ENCODE measurements at regions not wholly inside any gene's neighbourhood (a gene's known extent, or its start where the extent isn't known, plus 50 kb on each side); places are given as distances from the start of the nearest gene placed in this dataset.
"Not testable (repeated sequence)": the region's sequence is repeated elsewhere in the genome, so short reads cannot be mapped to it uniquely, and the experiment has no call there.

DNA sequence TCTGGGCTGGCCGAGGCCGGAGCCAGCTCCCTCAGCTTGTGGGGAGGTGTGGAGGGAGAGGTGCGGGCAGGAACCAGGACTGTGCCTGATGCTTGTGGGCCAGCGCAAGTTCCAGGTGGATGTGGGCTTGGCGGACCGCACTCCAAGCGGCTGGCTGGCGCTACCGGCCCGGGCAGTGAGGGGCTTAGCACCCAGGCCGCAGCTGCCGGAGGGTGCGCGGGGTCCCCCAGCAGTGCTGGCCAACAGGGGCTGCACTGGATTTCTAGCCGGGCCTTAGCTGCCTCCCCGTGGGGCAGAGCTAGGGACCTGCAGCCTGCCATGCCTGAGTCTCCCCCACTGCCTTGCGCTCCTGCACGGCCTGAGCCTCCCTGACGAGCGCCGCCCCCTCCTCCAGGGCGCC is 242.8 kb downstream of the CCSER2 start:
- no peak for DNase-seq (ENCODE audit: low read depth in 2 of 2)

DNA sequence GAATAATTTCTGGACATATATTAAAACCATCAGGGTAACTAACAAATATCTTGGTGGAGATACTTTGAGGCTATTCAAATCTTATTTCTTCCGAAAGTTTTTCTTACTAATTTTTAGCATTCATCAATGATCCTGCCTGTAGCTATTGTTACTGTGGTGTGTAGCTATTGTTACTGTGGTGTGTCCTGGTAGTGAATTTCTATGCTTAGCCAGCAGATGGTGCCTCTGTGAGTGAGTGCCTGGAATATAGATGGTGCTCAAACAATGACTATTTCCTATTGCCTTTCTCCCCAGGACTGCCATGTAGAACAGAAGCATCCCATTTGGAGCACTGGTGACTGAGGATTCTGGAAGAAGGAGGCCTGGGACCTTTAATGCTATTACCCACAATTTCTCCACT is 245.7 kb downstream of the CCSER2 start:
- no peak for DNase-seq (ENCODE audit: low read depth in 2 of 2)

DNA sequence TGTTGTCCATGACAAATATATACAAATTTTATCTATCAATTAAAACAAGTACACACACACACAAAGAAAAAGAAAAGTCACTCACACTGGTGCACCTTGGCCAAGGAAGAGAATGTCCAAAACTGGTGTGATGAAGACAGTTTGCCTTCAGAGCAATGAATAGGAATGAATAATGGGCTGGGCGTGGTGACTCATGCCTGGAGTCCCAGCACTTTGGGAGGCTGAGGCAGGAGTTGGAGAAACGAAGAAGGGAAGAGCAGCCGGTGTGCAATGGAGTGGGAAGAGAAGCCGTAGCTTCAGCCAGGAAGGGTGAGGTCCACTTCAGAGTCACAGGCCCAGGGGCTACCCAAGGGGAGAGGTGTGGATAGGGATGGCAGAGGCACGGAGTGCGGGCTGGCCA is 253.6 kb downstream of the CCSER2 start:
- no peak for DNase-seq (ENCODE audit: low read depth in 2 of 2)

DNA sequence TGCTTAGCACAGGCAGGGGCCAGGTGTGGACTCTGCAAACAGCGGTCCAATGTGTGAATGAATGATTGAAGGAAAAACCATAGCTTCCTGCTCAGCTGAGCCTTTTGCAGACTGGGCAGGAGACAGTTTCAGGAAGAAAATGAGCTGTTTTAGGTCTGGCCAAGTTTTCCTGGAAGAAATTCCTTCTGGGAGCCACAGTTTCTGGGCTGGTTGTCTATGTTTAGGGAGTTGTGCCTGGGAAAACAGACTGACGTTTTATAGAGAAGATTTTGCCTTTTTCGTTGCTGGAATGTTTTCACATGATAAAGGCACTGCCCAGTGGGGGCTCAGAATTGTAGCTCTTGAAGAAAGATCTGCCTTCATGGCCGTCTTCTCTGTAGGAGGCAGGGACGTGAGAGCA is 255.1 kb downstream of the CCSER2 start:
- no peak for DNase-seq (ENCODE audit: low read depth in 2 of 2)

DNA sequence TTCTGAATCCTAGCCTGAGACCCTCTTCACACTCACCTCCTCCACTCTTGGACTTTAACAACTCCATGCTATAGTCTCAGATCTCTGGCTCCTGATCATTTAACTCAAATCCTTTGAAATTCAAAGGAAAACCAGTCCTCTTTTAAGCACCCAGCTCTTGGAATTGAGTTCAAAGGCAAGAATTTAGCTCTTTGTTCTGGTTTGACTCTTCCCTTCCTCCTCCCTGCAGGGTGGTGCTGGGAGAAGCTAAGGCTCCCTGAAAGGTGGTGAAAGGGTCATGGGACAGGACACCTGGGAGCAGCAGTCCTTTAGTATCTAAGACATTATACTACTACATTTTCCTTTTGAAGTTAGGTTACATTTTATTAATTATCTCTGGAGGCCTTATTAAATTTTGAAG is 259.4 kb downstream of the CCSER2 start:
- no peak for DNase-seq (ENCODE audit: low read depth in 2 of 2)

DNA sequence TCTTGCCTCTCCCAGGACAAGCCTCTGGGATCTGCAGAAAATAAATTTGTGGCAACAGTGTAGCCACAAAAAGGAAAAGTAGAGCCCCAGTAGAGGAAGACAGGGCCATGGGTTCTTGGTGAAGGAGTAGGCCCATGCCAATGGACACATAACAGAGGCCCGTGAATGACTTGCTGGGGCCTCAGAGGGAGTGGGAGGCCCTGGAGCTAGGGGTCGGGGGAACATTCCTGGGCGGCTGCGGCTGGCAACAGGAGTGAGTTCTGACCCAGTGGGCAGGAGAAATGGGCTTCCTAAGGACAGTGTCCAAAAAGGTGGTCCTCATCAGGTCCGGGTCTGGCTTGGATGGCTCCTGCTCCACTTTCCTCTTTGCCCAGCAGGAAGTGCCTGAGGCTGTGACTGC is 260.0 kb downstream of the CCSER2 start:
- DNase-seq (ENCODE audit: low read depth in 2 of 2), result no peak

DNA sequence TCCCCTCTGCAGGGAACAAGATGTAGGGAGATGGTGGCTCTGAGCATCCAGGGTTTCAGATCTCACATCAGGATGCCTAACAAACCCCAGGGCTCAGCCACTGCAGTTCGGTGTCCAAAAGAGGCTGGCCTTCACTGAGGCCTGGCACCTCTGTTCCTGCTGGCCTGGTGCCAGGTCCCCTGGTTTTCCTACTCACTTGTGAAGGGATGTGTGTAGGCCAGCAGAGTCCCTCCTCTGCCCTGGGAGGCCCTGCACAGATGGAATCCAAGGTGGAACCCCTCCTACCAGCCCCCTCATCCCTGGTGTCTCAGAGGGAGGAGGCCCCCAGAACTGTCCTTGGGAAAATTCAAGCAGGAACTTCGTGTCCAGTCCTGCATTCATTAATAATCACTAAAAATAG is 260.6 kb downstream of the CCSER2 start:
- DNase-seq (ENCODE audit: low read depth in 2 of 2), result no peak

DNA sequence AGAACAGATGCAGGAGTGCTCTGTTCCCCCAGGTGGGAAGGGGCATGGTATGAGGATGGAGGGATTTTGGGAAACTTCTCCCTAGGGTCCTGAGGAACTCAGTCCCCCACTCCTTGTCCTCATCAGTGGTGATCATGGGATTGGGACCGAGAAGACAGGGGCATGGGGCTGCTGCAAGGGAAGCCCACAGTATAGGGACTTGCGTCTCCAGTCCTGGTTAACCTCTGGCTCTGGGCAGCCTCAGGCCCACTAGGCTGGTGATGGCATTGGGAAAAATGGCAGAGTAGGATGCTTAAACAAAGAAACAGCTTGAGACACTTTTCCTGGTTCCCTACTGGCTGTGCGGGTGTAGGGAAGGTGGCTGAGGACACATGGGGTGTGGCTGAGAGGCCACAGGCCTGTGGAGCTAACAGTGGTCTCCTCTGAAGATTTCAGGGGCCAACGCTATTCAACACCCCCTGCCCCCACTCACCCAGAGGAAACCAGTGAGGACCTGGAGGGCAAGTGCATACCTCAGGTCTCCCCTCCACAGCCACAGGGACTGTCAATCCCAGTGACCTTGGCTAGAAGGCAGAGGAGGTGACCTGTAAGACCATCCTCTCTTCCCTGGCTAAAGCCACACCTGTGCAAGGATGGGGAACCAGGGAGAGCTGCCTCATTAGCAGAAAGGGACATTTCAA is 261.3 kb downstream of the CCSER2 start:
- no peak for DNase-seq (ENCODE audit: low read depth in 2 of 2)

DNA sequence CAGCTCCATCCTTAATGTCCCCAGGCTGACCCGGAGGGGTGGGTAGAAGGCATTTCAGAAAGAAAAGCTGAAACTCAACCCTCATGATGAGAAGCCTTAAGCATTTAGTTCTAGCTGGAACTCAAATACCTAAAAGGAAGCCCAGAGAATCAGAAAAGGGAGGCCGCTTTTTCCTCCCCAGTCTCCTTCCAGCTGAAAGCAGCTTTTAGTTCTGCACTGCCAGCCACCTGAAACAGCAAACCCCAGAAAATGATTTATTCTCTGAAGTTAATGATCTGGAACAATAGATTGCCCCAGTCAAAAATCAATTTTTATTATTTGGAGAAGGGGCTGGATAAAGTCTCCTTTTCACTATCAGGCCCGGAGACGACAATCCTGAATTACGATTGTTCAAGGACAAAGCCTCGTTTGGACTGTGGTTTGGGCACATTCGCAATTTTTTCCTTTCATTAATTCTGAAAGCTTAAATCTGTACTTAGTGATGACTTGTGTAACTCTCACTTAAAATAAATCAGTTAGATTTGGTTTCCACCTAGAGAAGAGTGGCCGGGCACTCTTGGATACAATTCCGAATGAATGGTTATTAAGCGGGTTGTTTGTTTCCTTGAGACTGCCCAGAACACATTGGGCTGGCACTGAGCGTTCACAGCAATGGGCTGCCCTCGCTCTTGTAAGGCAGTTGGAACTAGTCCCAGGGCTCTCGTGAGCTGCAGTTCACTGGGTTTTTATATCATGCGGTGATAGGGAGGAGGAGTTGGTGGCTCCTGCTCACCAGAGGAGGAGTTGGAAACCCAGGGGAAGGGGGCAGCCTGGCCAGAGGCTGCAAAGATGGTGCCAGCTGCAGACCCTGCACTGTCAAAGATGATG is 262.2 kb downstream of the CCSER2 start:
- DNase-seq (ENCODE audit: low read depth in 2 of 2), result no peak

DNA sequence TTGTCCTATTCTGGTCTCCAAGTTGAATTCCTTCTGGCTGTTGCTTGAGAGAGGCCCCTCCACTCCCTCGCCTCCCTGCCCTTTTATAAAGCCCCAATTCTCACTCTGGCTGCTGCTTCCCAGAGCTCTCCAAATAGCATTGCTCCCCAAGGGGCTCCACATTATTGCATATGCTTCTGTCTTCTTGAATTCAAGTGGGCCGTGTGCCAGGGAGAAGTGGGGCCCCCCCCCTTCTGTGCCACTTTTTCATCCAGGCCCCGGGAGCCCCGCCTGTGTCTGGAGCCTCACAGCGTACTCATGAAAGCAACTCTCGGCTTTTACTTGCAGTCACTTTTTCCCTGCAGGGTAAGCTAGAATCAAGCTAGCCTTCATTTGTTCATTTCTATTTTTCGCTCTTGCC is 265.1 kb downstream of the CCSER2 start:
- DNase-seq (ENCODE audit: low read depth in 2 of 2), result no peak

DNA sequence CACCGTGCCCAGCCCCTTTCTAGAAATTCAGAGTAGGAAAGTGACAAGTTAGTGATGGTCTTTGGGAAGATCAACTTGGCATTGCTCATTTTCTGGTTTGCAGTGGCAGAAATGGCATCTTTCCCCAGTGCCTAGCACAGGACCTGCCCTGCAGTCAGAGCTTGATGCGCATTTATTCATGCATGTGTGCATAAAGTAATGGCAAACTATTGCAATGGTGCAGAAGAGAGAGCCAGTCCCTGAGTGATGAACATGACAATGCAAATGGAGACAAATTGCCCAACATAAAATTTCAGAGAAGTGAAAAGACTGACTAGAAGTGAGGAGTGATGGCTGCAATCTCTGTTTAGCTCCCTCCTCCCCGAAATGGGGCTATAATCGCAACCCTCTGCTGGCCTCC is 268.2 kb downstream of the CCSER2 start:
- DNase-seq (ENCODE audit: low read depth in 2 of 2), result no peak

DNA sequence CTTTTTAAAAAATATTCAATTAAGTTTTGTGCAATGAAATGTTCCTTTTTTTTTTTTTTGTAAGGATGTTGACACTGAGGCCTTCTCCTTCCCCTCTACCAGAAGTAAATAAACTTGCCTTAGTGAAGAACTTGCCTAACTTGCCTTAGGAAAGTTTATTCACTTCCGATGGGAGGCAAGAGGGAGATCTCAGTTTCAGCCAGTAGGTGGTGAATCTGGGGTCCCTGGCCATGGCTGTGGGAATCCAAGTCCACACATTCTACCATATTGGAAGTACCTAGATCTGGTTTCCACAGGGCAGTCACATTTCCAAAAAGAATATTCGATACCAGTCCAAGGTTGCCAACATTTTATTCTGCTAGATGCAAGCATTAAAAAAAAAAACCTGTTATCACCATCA is 270.9 kb downstream of the CCSER2 start:
- DNase-seq (ENCODE audit: low read depth in 2 of 2), result no peak

DNA sequence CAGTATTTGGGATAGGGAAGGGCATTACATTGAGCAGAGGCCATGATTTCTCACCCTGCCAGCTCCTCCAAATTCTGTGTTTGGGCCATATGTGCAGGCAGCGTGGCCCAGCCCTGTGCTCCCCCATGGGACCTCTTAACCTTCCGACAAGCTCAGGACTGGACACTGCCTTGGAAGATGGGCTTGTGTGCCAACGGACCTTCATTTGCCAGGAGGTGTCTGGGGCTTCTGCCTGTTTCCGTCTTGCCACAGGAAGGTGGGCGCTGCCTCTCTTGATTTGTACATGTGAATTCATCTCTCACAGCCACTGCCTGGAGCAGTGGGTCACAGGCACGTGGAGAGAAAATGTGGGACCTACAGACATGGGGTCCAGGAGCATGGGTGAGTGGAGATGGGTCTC is 272.6 kb downstream of the CCSER2 start:
- DNase-seq (ENCODE audit: low read depth in 2 of 2), result no peak

DNA sequence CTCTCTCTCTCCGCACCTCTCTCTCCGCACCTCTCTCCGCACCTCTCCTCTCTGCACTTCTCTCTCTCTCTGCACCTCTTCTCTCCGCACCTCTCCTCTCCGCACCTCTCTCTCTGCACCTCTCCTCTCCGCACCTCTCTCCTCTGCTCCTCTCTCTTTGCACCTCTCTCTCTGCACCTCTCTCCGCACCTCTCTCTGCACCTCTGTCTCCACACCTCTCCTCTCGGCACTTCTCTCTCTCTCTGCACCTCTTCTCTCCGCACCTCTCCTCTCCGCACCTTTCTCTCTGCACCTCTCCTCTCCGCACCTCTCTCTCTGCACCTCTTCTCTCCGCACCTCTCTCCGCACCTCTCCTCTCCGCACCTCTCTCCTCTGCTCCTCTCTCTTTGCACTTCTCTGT is 274.2 kb downstream of the CCSER2 start:
- DNase-seq (ENCODE audit: low read depth in 2 of 2), result not testable (repeated sequence)

DNA sequence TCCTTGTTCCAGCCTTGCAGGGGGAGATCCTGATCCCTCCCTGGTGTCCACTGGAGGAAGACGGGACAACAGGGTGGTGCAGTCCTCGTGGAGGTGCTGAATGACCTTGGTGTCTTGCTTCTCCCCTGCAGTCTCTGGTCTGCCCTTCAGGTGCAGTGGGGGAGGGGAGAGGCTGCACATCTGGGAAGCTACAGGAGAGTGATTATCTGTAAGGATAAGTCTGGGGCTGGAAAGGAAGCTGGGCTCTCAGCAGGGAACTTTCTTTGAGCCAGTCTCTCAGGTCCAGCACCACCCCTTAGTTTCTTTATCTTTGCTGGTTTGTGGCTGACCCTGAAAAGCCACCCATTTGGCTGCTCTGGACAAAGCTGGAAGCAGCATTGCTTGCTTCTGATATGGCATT is 275.6 kb downstream of the CCSER2 start:
- DNase-seq (ENCODE audit: low read depth in 2 of 2), result no peak

DNA sequence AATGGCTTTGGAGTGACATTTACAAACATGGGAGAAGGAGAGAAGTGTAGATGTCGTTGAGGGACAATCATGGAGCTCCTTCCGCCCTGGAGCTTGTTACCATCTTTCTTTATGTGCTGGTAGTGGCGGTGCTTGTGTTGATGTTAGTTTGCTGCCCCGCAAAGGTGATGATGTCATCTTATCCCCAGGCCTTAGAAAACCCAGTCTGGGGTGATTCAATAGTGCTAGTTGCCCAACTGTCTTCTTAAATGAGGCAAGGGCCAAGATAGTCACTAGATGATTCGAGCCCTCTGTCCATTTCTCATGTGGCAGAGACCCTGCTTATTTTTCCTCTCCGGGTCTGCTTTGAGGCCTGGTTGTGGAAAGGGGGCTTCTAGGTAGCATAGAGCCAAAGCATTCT is 277.4 kb downstream of the CCSER2 start:
- no peak for DNase-seq (ENCODE audit: low read depth in 2 of 2)

DNA sequence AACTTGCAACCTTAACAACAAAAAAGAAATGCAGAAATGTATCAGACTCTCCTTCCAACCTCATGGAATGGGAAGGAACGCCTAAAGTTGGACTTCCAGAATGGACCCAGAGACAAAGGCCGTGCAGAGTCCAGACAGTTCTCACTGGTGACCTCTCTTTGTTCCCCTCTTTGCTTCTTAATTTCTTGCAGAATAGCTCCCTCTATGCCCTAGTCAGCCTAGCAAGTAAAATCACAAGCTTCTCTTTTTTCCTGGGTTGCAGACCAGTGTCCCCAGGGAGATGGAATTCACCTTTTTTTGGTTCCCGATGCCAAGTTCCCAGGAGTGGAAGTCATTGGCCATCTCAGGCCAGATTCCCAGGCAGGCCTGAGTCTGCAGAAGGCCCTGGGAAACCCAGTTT is 278.0 kb downstream of the CCSER2 start:
- DNase-seq (ENCODE audit: low read depth in 2 of 2), result no peak

DNA sequence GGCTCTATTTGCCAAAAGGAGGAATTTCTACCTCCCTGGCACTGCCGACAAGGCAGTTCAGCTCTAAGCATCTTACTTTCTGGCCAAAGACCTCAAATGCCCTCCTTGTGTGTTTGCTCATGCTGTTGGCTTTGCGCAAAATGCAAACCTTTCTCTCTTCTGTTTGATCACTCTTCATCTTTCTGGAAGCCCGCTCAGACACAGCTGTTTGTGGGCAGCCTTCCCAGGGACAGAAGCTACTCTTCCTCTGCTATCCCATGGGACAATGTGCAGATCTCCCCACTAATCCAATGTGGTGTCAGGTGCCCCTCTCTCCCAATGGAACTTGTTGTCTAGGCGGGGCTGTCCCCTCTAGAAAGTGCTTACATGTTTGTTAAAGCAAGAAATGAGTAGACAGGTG is 278.7 kb downstream of the CCSER2 start:
- no peak for DNase-seq (ENCODE audit: low read depth in 2 of 2)

DNA sequence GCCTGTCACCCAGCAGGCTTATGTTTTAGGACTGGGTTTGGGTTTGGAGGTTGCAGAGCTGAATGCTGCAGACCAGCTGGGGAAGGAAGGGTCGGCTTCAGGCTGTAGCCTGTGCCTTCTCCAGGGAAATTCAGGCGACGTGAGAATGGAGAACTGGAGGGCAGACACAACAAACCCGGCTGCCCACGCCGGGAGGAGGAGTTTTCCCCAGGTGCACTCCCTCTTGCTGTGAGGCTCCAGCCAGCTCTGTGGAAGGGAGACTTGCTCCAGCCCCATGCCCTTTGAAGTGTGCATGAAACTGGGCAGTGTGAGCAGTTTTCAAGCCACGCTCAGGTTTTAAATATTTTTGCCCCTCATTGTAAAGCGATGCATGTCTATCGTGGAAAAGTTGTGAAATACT is 279.1 kb downstream of the CCSER2 start:
- no peak for DNase-seq (ENCODE audit: low read depth in 2 of 2)

DNA sequence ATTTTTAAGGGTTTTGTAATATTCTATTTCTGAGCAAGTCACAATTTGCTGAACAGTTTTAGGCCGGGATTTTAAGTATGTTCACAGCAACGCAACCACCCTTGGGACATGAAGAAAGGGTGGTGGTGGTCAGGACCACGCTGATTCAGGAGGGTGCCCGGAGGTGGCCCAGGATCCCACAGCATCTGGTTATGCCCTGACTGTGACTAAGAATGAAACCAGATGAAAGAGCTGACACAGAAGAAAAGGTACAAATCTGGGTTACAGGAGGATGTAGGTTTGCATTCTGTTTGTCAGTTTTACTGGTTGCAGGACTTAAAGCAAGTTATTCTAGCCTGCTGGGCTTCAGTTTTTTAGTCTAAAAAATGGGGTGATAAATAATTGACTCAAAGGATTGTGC is 279.7 kb downstream of the CCSER2 start:
- no peak for DNase-seq (ENCODE audit: low read depth in 2 of 2)

DNA sequence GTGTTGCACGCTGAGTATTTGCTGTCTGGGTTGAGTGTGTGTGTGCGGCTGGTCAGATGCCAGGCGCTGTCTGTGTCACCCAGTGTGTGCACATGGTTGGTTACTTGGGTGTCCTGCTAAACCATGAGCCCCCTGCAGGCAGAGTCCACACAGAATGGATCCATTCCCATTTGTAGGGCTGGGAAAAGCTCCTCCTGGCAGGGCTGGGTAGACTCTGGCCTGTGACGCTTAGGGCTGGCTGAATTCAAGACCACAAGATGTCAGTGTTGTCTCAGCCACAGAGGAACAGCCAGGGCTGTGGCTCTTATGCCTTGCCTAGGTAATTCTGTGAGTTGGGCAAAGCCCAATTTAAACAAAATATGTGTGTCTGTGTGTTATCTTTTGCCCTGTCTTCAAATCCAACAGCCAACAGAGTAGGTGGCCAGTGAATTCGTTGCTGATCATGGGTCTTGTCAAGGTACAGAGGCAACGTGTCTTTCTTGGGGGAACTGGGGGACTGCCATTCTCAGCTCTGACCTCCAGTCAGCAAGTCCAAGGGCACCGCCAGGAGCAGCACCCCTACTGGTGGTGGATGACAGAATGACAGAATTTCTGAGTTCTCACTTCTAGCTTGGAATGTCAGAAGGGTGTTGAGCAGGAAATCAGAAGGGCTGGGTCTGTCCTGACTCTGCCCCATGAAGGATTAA is 285.1 kb downstream of the CCSER2 start:
- DNase-seq (ENCODE audit: low read depth in 2 of 2), result no peak

DNA sequence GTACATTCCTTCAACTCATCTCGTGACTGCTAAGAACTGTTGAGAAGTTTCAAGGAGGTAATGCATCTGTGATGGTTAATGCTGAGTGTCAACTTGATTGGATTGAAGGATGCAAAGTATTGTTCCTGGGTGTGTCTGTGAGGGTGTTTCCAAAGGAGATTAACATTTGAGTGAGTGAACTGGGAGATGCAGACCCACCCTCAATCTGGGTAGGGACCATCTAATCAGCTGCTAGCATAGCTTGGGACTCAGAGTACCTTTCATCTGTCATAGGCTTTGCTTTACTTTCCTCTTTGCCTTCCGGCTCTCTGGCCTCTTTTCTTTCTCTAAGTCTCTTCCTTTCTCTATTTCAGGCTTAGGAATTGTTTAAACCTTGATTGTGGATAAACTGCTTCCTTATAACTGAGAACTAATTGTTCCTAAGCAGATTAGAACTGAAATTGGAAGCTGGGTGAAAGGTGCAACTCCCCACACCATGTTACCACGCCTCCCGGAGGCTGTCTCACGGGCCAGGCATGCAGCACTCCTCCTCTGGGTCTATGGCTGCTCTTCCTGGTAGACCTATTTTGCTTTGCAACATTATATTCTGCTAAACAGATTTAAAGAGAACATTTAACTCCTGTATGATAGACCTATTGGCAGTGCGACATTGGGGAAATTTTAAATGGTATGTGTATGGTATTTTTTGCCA is 298.2 kb downstream of the CCSER2 start:
- DNase-seq (ENCODE audit: low read depth in 2 of 2), result no peak
